ENCODE measurements at regions not wholly inside any gene's neighbourhood (a gene's known extent, or its start where the extent isn't known, plus 50 kb on each side); places are given as distances from the start of the nearest gene placed in this dataset.

DNA sequence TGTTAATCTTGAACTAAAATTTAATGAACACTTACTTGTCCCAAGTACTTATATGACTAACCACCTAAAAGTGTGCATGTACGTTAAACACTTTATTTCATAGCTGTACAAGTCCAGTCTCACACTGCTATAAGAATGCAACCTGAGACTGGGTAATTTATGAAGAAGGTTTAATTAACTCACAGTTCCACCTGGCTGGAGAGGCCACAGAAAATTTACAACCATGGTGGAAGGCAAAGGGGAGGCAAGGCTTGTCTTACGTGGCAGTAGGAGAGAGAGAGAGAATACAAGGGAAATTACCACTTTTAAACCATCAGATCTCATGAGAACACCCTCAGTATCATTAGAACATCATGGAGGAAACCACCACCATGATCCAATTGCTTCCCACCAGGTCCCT is 748.7 kb upstream of the HS3ST1 start:
- no peaks in the 10 kb centered on the region for H3K36me3 ChIP-seq (ENCODE audit: control insufficient read depth in 2 of 4, insufficient read depth in 4 of 4, low read length in 3 of 4)
- H3K27me3 ChIP-seq (replicated peaks in 1 of 4; ENCODE audit: control insufficient read depth in 3 of 4, extremely low read depth in 1 of 4, insufficient read depth in 3 of 4, low read length in 3 of 4): no peaks in the 10 kb centered on the region
- H3K4me3 ChIP-seq (ENCODE audit: extremely low read depth in 1 of 4, insufficient read depth in 2 of 4, low read depth in 3 of 4, low read length in 4 of 4): no peak overlapping the region
- no peak overlapping the region for H3K18ac ChIP-seq (ENCODE audit: extremely low read depth, low read length)
- H2BK120ac ChIP-seq (replicated peaks; ENCODE audit: low read depth, low read length): no peak overlapping the region
- DNase-seq (ENCODE audit: low read depth in 1 of 2, low spot score in 2 of 2) (no peak), FAIRE-seq (no peak)
- H3K23me2 ChIP-seq (ENCODE audit: low read depth, low read length): no peaks in the 10 kb centered on the region
- H2BK5ac ChIP-seq (ENCODE audit: low read depth, low read length): no peak overlapping the region
- H3K27ac ChIP-seq (ENCODE audit: low read depth, low read length): no peak overlapping the region
- no peak overlapping the region for H3K4ac ChIP-seq (replicated peaks; ENCODE audit: insufficient read length, low read depth, low read length)
- H2AK5ac ChIP-seq (ENCODE audit: low read depth, low read length): no peak overlapping the region
- no peak overlapping the region for H2BK20ac ChIP-seq (ENCODE audit: low read length)
- no peak overlapping the region for H4K8ac ChIP-seq (ENCODE audit: extremely low read depth, insufficient read depth, low read length)
- no peaks in the 10 kb centered on the region for H3K79me1 ChIP-seq (ENCODE audit: low read depth, low read length)
- H2BK15ac ChIP-seq (ENCODE audit: low read length): no peak overlapping the region
- POLR2A ChIA-PET (ENCODE audit: partially characterized antibody): no interaction called here
- H2AFZ ChIP-seq (ENCODE audit: low read length): no peak overlapping the region
- no peak overlapping the region for H3K23ac ChIP-seq (ENCODE audit: insufficient read length)
- no peak overlapping the region for H3K56ac ChIP-seq (replicated peaks; ENCODE audit: insufficient read length, low read depth, low read length)
- H3K14ac ChIP-seq (ENCODE audit: insufficient read length): no peak overlapping the region
- no peaks in the 10 kb centered on the region for H3K9me3 ChIP-seq (ENCODE audit: insufficient read depth in 2 of 2, low read depth in 1 of 2, low read length in 1 of 2)
- CTCF ChIA-PET (ENCODE audit: partially characterized antibody): no interaction called here
- H4K5ac ChIP-seq (ENCODE audit: insufficient read length, low read depth, low read length): no peak overlapping the region
- no peaks in the 10 kb centered on the region for H3K4me1 ChIP-seq (replicated peaks in 1 of 4; ENCODE audit: control insufficient read depth in 3 of 4, insufficient read depth in 4 of 4, low read length in 3 of 4)
- WGBS, 2 experiments (ENCODE audit: extremely low coverage in 1 of 2, insufficient coverage in 1 of 2, insufficient read length in 1 of 2, insufficient replicate concordance in 2 of 2, low coverage in 1 of 2, low lambda C conversion rate in 2 of 2, missing lambda C conversion rate in 1 of 2): 93% methylated on average over 2 of the region's 2 CpGs; no CpG with 5 or more reads in 1 of the 2 experiments
- H3K79me2 ChIP-seq (ENCODE audit: control insufficient read depth in 1 of 2, insufficient read depth in 2 of 2, low read length in 2 of 2): no peaks in the 10 kb centered on the region
- H4K91ac ChIP-seq (replicated peaks; ENCODE audit: insufficient read length, low read length): no peak overlapping the region
- no peak overlapping the region for H2BK12ac ChIP-seq (ENCODE audit: low read depth, low read length)
- no peak overlapping the region for H3K9ac ChIP-seq (replicated peaks in 1 of 4; ENCODE audit: extremely low read depth in 1 of 4, low read depth in 3 of 4, low read length in 3 of 4)
- H4K20me1 ChIP-seq (replicated peaks in 1 of 2; ENCODE audit: control insufficient read depth in 1 of 2, insufficient read depth in 2 of 2, low read length in 2 of 2): no peaks in the 10 kb centered on the region
- TF ChIP-seq CBX5 (IDR thresholded peaks at IDR 0.05; ENCODE audit: low read depth, low read length) (no peak), EGR1 (IDR thresholded peaks at IDR 0.05; ENCODE audit: borderline replicate concordance, low read depth, low read length) (no peak), SUZ12 (IDR thresholded peaks at IDR 0.05; ENCODE audit: low read length) (no peak), BACH1 (IDR thresholded peaks at IDR 0.05; ENCODE audit: low read length) (no peak), YY1 (IDR thresholded peaks at IDR 0.05; ENCODE audit: low read depth, low read length) (no peak), MAFK (IDR thresholded peaks at IDR 0.05; ENCODE audit: low read depth, low read length) (no peak), PHF8 (conservative IDR thresholded peaks at IDR 0.05; ENCODE audit: low read depth, low read length) (no peak), KDM4A (IDR thresholded peaks at IDR 0.05; ENCODE audit: low read depth, low read length, severe bottlenecking) (no peak), SRF (IDR thresholded peaks at IDR 0.05; ENCODE audit: low read depth, low read length) (no peak)
- no peak overlapping the region for H3K4me2 ChIP-seq (ENCODE audit: insufficient read depth in 1 of 2, low read depth in 2 of 2, low read length in 2 of 2)
